WI38 (cell line): ENCODE measurements at regions not wholly inside any gene's neighbourhood (a gene's known extent, or its start where the extent isn't known, plus 50 kb on each side); places are given as distances from the start of the nearest gene placed in this dataset.
"Not testable (repeated sequence)": the region's sequence is repeated elsewhere in the genome, so short reads cannot be mapped to it uniquely, and the experiment has no call there.

Experiments
- H3K4me3 ChIP-seq: 2 replicates; pipeline ENCODE4 v1.5.1; 2011; ENCODE audit warnings: low read depth, mild to moderate bottlenecking, control low read depth, low read length
- TF ChIP-seq, protein P1 (sequence below): IDR thresholded peaks from 2 replicates; pipeline ENCODE4 v1.5.1; 2012; ENCODE audit warnings: low read depth, mild to moderate bottlenecking, control low read depth, low read length

DNA sequence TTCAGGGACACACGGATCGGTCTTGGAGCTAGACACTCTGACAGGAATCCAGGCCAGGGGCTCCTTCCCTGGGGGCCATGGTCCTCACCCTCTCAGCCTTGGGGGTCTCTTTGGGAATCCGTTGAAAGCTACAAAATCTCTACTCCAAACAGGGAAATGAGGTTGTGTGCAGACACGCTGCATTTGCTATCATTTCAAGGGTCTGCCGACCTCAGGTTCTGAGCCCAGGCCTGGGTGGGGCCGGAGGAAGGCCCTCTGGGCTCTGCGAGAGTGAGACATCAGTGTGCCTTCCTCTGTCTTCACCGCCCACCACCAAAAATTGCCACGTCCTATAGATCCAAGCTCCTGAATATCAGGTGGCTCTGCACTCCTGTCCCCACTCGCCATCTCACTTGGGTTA, 74.4 kb upstream of the FGF3 start:
- no peak overlapping the region for H3K4me3 ChIP-seq
- TF ChIP-seq, protein P1, sequence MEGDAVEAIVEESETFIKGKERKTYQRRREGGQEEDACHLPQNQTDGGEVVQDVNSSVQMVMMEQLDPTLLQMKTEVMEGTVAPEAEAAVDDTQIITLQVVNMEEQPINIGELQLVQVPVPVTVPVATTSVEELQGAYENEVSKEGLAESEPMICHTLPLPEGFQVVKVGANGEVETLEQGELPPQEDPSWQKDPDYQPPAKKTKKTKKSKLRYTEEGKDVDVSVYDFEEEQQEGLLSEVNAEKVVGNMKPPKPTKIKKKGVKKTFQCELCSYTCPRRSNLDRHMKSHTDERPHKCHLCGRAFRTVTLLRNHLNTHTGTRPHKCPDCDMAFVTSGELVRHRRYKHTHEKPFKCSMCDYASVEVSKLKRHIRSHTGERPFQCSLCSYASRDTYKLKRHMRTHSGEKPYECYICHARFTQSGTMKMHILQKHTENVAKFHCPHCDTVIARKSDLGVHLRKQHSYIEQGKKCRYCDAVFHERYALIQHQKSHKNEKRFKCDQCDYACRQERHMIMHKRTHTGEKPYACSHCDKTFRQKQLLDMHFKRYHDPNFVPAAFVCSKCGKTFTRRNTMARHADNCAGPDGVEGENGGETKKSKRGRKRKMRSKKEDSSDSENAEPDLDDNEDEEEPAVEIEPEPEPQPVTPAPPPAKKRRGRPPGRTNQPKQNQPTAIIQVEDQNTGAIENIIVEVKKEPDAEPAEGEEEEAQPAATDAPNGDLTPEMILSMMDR: no peak

DNA sequence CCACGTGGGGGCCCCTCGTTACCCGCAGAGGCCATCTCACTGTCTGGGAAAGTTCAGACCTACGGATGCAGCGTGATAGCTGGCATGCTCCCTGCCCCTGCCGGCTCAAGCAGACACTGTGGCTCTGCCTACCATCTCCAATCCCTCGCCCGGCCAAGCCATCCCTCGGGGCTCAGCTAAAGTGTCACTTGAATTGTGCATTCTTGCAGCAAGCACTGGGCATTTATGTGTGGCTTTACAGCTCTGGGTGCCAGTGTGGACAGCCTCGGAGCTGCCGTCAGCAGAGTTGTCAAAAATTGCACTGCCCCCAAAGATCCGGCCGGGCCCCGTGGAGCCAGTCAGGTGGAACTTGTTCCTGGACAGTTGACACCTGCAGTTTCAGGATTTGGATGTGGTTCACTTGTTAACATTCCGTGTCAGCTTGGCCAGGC, 75.0 kb upstream of the FGF3 start:
- no peak overlapping the region for H3K4me3 ChIP-seq
- TF ChIP-seq, protein P1: no peak

DNA sequence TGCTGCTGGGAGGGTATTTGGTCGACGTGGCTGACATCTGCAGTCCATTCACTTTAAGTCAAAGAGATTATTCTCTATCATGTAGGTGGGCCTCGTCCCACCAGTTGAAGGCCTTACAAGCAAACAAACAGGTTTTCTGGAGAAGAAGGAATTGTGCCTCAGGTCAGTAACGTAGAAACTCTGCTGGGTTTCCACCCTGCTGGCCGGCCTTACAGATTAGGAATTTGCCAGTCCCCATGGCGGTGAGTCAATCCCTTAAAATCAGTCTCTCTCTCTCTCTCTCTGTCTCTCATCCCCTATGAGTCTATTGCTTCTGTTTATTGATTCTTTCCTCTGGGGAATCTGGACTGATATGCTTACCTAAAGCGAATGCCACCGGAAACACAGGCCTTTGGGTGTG, 75.4 kb upstream of the FGF3 start:
- H3K4me3 ChIP-seq: no peak overlapping the region
- TF ChIP-seq, protein P1: no peak

DNA sequence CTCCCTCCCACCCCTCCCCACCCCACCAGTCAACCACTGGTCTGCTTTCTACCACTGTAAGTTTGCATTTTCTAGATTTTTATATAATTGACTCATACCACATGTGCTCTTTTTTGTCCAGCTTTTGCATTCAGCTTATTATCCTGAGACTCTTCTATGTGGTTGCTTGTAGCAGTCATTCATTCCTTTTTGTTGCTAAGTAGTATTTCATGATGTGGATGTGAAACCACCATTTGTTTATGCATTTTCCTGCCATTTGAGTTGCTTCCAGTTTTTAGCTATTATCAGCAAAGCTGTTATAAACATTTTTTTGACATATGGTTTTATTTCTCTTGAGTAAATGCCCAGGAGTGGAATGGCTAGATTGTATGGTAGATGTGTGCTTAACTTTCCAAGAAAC, 77.0 kb upstream of the FGF3 start:
- no peak overlapping the region for H3K4me3 ChIP-seq
- TF ChIP-seq, protein P1: no peak

DNA sequence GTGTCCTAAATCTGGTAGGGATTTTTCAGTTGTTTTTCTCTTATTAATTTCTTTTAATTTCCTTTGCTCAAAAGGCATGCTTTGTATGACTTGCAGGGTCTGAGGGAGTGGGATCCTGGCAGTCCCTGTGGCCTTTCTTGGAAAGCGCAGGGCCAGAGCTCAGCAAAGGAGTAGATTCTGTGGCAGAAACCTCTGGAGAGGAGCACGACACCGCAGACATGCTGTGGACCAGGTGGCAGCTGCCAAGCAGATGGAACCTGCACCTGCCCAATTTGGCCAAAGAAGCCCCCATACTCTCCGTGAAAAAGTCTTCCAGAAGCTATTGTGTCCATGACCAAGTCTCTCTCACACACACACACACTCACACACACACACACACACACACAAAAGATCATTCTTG, 78.9 kb upstream of the FGF3 start:
- TF ChIP-seq, protein P1: no peak
- no peak overlapping the region for H3K4me3 ChIP-seq

DNA sequence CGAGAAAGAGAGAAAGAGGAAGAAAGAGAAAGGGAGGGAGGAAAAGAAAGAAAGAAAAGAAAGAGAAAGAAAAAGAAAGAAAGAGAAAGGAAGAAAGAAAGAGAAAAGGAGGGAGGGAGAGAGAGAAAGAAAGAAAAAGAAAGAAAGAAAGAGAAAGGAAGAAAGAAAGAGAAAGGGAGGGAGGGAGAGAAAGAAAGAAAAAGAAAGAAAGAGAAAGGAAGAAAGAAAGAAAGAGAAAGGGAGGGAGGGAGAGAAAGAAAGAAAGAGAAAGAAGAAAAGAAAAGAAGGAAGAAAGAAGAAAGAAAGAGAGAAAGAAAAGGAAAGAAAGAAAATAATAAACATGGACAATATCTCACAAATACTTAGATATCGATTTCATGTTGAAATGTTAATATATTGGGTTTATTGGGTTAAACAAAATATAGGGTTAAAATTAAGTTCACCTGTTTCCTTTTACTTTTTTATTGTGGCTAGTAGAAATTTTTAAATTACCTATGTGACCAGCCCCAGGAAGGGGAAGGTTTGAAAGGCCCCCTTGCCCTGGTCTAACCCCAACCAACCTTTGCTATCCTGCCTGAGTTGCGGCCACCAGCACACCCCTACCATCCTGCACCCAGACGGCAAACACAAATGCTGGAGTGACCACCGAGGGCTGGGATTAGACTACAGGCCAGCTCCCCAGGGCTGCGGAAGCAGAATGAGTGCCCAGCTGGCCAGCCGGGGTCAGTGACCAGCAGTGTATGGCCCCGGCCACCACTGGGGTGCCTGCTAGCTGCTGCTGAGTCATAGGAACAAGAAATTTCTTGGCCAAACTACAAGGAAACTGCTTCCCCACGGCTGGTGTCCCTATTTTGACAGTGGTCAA, 81.0 kb upstream of the FGF3 start:
- H3K4me3 ChIP-seq: no peak overlapping the region
- TF ChIP-seq, protein P1: no peak

DNA sequence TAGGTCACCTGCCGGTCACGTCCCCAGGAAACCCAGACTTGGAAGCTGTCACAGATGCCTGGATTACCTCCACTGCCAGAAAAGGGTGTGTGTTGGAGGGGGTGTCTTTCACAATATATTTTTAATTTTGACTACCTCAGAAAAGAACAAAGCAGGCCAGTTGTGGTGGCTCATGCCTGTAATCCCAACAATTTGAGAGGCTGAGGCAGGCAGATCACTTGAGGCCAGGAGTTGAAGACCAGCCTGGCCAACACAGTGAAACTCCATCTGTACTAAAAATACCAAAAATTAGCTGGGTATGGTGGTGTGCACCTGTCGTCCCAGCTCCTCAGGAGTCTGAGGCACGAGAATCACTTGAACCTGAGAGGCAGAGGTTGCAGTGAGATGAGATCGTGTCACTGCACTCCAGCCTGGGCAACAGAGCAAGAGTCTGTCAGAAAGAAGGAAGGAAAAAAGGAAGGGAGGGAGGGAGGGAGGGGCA, 81.6 kb upstream of the FGF3 start:
- H3K4me3 ChIP-seq: not testable (repeated sequence)
